Neuronal stem cell (in vitro differentiated cells): ENCODE measurements at regions not wholly inside any gene's neighbourhood (a gene's known extent, or its start where the extent isn't known, plus 50 kb on each side); places are given as distances from the start of the nearest gene placed in this dataset.
"Not testable (repeated sequence)": the region's sequence is repeated elsewhere in the genome, so short reads cannot be mapped to it uniquely, and the experiment has no call there.

Experiments
- DNase-seq: peaks from one replicate; pipeline ENCODE4 v3.0.0-alpha.2; 2013; ENCODE audit warnings: low spot score
- H2AFZ ChIP-seq: one replicate; pipeline ENCODE4 v1.6.1; 2013; ENCODE audit warnings: mild to moderate bottlenecking, low read length, inconsistent platforms
- H2AK5ac ChIP-seq: 2 replicates; pipeline ENCODE4 v1.6.1; 2013; ENCODE audit warnings: low read depth, mild to moderate bottlenecking, inconsistent platforms, low read length, moderate library complexity, mixed read lengths
- H2BK120ac ChIP-seq: 2 replicates; pipeline ENCODE4 v1.6.1; 2013; ENCODE audit warnings: low read depth, mild to moderate bottlenecking, inconsistent platforms, low read length, moderate library complexity, mixed read lengths
- H2BK12ac ChIP-seq: one replicate; pipeline ENCODE4 v1.6.1; 2013; ENCODE audit warnings: low read length, inconsistent platforms
- H2BK15ac ChIP-seq: 2 replicates; pipeline ENCODE4 v1.6.1; 2013; ENCODE audit warnings: mild to moderate bottlenecking, low read length, inconsistent platforms, mixed read lengths
- H2BK5ac ChIP-seq: one replicate; pipeline ENCODE4 v1.6.1; 2013; ENCODE audit warnings: inconsistent platforms, mild to moderate bottlenecking, low read length, moderate library complexity
- H3K14ac ChIP-seq: one replicate; pipeline ENCODE4 v1.6.1; 2013; ENCODE audit warnings: low read length, inconsistent platforms
- H3K18ac ChIP-seq: 2 replicates; pipeline ENCODE4 v1.6.1; 2013; ENCODE audit warnings: low read length, inconsistent platforms
- H3K23ac ChIP-seq: 2 replicates; pipeline ENCODE4 v1.6.1; 2013; ENCODE audit warnings: low read depth, mild to moderate bottlenecking, mixed read lengths, low read length, inconsistent platforms; ENCODE audit not compliant: poor library complexity
- H3K27ac ChIP-seq: replicated peaks from 3 replicates; pipeline ENCODE4 v1.5.1; 2013; ENCODE audit warnings: low read length, inconsistent platforms
- H3K27me3 ChIP-seq, 3 experiments: 2 replicates each; pipeline ENCODE4 v1.6.1; 2013; ENCODE audit warnings: low read length in 3 of 3, mild to moderate bottlenecking in 2 of 3, inconsistent platforms in 1 of 3, low read depth in 1 of 3, mixed read lengths in 1 of 3, moderate library complexity in 1 of 3; ENCODE audit not compliant: control insufficient read depth in 3 of 3, insufficient read depth in 3 of 3
- H3K36me3 ChIP-seq, 2 donors: replicated peaks in 1 of 2; 2 replicates each; pipeline ENCODE4 v1.6.1; 2013; ENCODE audit warnings: low read length in 2 of 2; ENCODE audit not compliant: control insufficient read depth in 2 of 2, insufficient read depth in 2 of 2
- H3K4ac ChIP-seq: 2 replicates; pipeline ENCODE4 v1.6.1; 2013; ENCODE audit warnings: inconsistent platforms, mild to moderate bottlenecking, low read length, moderate library complexity
- H3K4me1 ChIP-seq, 2 donors: 1 replicate in 1 of 2; 2 replicates in 1 of 2; pipeline ENCODE4 v1.6.1; 2013; ENCODE audit warnings: low read length in 2 of 2, low read depth in 1 of 2; ENCODE audit not compliant: control insufficient read depth in 2 of 2, insufficient read depth in 1 of 2
- H3K4me2 ChIP-seq: one replicate; pipeline ENCODE4 v1.6.1; 2013; ENCODE audit warnings: mild to moderate bottlenecking, low read length, inconsistent platforms; ENCODE audit not compliant: insufficient read depth, poor library complexity, severe bottlenecking
- H3K4me3 ChIP-seq, 2 donors: 2 replicates each; pipeline ENCODE4 v1.5.1; 2013; ENCODE audit warnings: low read length in 2 of 2, mild to moderate bottlenecking in 2 of 2, inconsistent platforms in 1 of 2, moderate library complexity in 1 of 2
- H3K79me1 ChIP-seq: one replicate; pipeline ENCODE4 v1.6.1; 2013; ENCODE audit warnings: low read depth, mild to moderate bottlenecking, inconsistent platforms, low read length, moderate library complexity
- H3K9ac ChIP-seq: one replicate; pipeline ENCODE4 v1.6.1; 2013; ENCODE audit warnings: mild to moderate bottlenecking, low read depth, low read length, inconsistent platforms; ENCODE audit not compliant: poor library complexity
- H3K9me3 ChIP-seq, 2 donors: replicated peaks in 1 of 2; 2 replicates each; pipeline versions ENCODE3 to v1.6.1; 2013; ENCODE audit warnings: low read length in 2 of 2, mild to moderate bottlenecking in 2 of 2, inconsistent platforms in 1 of 2, low read depth in 1 of 2, mixed read lengths in 1 of 2, moderate library complexity in 1 of 2; ENCODE audit not compliant: control insufficient read depth in 2 of 2, insufficient read depth in 1 of 2
- H4K8ac ChIP-seq: one replicate; pipeline ENCODE4 v1.6.1; 2013; ENCODE audit warnings: low read depth, mild to moderate bottlenecking, inconsistent platforms, low read length, moderate library complexity
- H4K91ac ChIP-seq: one replicate; pipeline ENCODE4 v1.6.1; 2013; ENCODE audit warnings: low read length, low read depth, mild to moderate bottlenecking, inconsistent platforms; ENCODE audit not compliant: poor library complexity
- WGBS, 2 donors: extraction: QIAGEN DNeasy Blood & Tissue Kit; methylation state at CpG; one replicate each; pipeline ENCODE4 v1.1.7; 2013; ENCODE audit warnings: missing lambda C conversion rate in 2 of 2, mixed read lengths in 1 of 2; ENCODE audit not compliant: insufficient read length in 2 of 2, insufficient replicate concordance in 1 of 2; ENCODE audit errors: extremely low coverage in 2 of 2; 5-methylcytosine and 5-hydroxymethylcytosine counted together

- not testable (repeated sequence) for H2AK5ac ChIP-seq, H3K18ac ChIP-seq, H3K4me2 ChIP-seq, H3K9ac ChIP-seq, H3K14ac ChIP-seq, H3K36me3 ChIP-seq, H3K4ac ChIP-seq, H2AFZ ChIP-seq, H3K9me3 ChIP-seq, H3K27me3 ChIP-seq, H4K91ac ChIP-seq, H3K4me3 ChIP-seq, H2BK5ac ChIP-seq, H4K8ac ChIP-seq, H3K23ac ChIP-seq, H2BK15ac ChIP-seq, H3K79me1 ChIP-seq, H2BK120ac ChIP-seq, H3K4me1 ChIP-seq, H2BK12ac ChIP-seq, DNase-seq, H3K27ac ChIP-seq
- WGBS, 2 donors: no CpG with 5 or more reads among the region's 10 CpGs
Measured at GRCh38 chr20:53854609-53854926, 215.8 kb downstream of the BCAS1 start.

- H2BK120ac ChIP-seq: no peak overlapping the region
Measured at GRCh38 chr20:53853111-53853713, 217.2 kb downstream of the BCAS1 start.

GRCh38 chr20:53852691-53853090, 217.7 kb downstream of the BCAS1 start:
- no peak overlapping the region for H4K8ac ChIP-seq
- no CpG with 5 or more reads among the region's 5 CpGs for WGBS, 2 donors
- H3K79me1 ChIP-seq: no peaks in the 10 kb centered on the region
- no peak overlapping the region for H3K14ac ChIP-seq
- no peak overlapping the region for H3K23ac ChIP-seq
- H2BK15ac ChIP-seq: no peak overlapping the region
- H3K4me1 ChIP-seq: peaks cover 0 to 4% of the 10 kb centered on the region in 2 donors
- H3K27me3 ChIP-seq: no peaks in the 10 kb centered on the region
- no peak overlapping the region for H3K9ac ChIP-seq
- no peak overlapping the region for H2BK5ac ChIP-seq
- no peak overlapping the region for H2AK5ac ChIP-seq
- no peak for DNase-seq
- H4K91ac ChIP-seq: no peak overlapping the region
- no peaks in the 10 kb centered on the region for H3K9me3 ChIP-seq
- no peak overlapping the region for H3K4ac ChIP-seq
- H2AFZ ChIP-seq: no peak overlapping the region
- no peak overlapping the region for H3K27ac ChIP-seq
- no peak overlapping the region for H3K4me2 ChIP-seq
- no peaks in the 10 kb centered on the region for H3K36me3 ChIP-seq
- H3K18ac ChIP-seq: no peak overlapping the region
- no peak overlapping the region for H2BK120ac ChIP-seq
- no peak overlapping the region for H3K4me3 ChIP-seq
- H2BK12ac ChIP-seq: no peak overlapping the region

More at GRCh38 chr20:53853111-53853713, 217.2 kb downstream of the BCAS1 start:
- Histone ChIP-seq H3K4me2 (no peak overlapping the region), H3K27ac (no peak overlapping the region), H3K27me3 (no peaks in the 10 kb centered on the region), H2AFZ (peak overlapping the region; percentile 28), H3K4me3 (no peak overlapping the region), H2BK5ac (no peak overlapping the region), H3K23ac (no peak overlapping the region), H3K9me3 (no peaks in the 10 kb centered on the region), H2BK12ac (no peak overlapping the region), H2BK15ac (no peak overlapping the region), H3K4ac (no peak overlapping the region), H3K4me1 (peaks cover 0 to 9% of the 10 kb centered on the region in 2 donors), H3K9ac (no peak overlapping the region), H3K14ac (no peak overlapping the region), H3K18ac (no peak overlapping the region), H3K79me1 (no peaks in the 10 kb centered on the region), H4K91ac (no peak overlapping the region), H3K36me3 (no peaks in the 10 kb centered on the region), H4K8ac (no peak overlapping the region), H2AK5ac (no peak overlapping the region)
- no CpG with 5 or more reads among the region's 4 CpGs for WGBS, 2 donors
- no peak for DNase-seq

- Histone ChIP-seq H2AK5ac (no peak overlapping the region), H4K8ac (no peak overlapping the region), H3K9ac (no peak overlapping the region), H3K4me1 (peaks cover 2% of the 10 kb centered on the region in 2 donors), H3K9me3 (no peaks in the 10 kb centered on the region), H2BK5ac (no peak overlapping the region), H3K23ac (no peak overlapping the region), H3K79me1 (no peaks in the 10 kb centered on the region), H3K36me3 (no peaks in the 10 kb centered on the region), H3K14ac (no peak overlapping the region), H2BK120ac (no peak overlapping the region), H3K4me2 (no peak overlapping the region), H3K18ac (no peak overlapping the region), H3K4ac (no peak overlapping the region), H2BK12ac (no peak overlapping the region), H3K4me3 (no peak overlapping the region), H3K27me3 (no peaks in the 10 kb centered on the region), H4K91ac (no peak overlapping the region), H3K27ac (no peak overlapping the region), H2BK15ac (no peak overlapping the region), H2AFZ (peak overlapping the region; percentile 2)
- no CpG with 5 or more reads among the region's 3 CpGs for WGBS, 2 donors
- DNase-seq: no peak
Measured at GRCh38 chr20:53852014-53852413, 218.4 kb downstream of the BCAS1 start.
